B cell (primary cell): ENCODE measurements at regions not wholly inside any gene's neighbourhood (a gene's known extent, or its start where the extent isn't known, plus 50 kb on each side); places are given as distances from the start of the nearest gene placed in this dataset.

Source experiments
- ATAC-seq: fragments of 200-7000 bp; cut with Tn5 transposase; one replicate; pipeline ENCODE4 v1.10.0; 2021; ENCODE audit warnings: low read depth, mild to moderate bottlenecking, moderate number of reproducible peaks, moderate library complexity
- CTCF ChIA-PET: fragments of 350-600 bp; sonication (Branson Sonifier 250); formaldehyde crosslinking; loops from one replicate; lab custom pipeline; 2021; ENCODE audit warnings: antibody characterized with exemption, inconsistent platforms; lab: Charles Lee
- POLR2A ChIA-PET: fragments of 350-600 bp; sonication (Branson Sonifier 250); formaldehyde crosslinking; loops from one replicate; lab custom pipeline; 2021; ENCODE audit warnings: antibody characterized with exemption; lab: Charles Lee
- DNase-seq: peaks from one replicate; pipeline ENCODE4 v3.0.0; 2013
- H2AFZ ChIP-seq: 2 replicates; pipeline ENCODE4 v1.6.1; 2012; ENCODE audit warnings: mild to moderate bottlenecking, low read depth, low read length; ENCODE audit not compliant: insufficient read depth, poor library complexity, severe bottlenecking
- H3K27ac ChIP-seq, 2 donors: 1 replicate in 1 of 2; 2 replicates in 1 of 2; pipeline ENCODE4 v1.5.1; 2012 to 2013; ENCODE audit warnings: low read length in 2 of 2, mild to moderate bottlenecking in 2 of 2, moderate library complexity in 1 of 2
- H3K27me3 ChIP-seq, 4 experiments: fragments of 200-600 bp in 1 of 4; sonication (generic) in 1 of 4; replicated peaks in 1 of 4; 1 replicate in 2 of 4; 2 replicates in 2 of 4; pipeline versions ENCODE4 v1.6.1 to v1.7.0; 2013 to 2016; ENCODE audit warnings: low read length in 3 of 4, mild to moderate bottlenecking in 2 of 4, mixed read lengths in 1 of 4, moderate library complexity in 1 of 4; ENCODE audit not compliant: insufficient read depth in 4 of 4, control insufficient read depth in 3 of 4; ENCODE audit errors: control extremely low read depth in 1 of 4
- H3K36me3 ChIP-seq, 2 experiments: replicated peaks in 1 of 2; 1 replicate in 1 of 2; 2 replicates in 1 of 2; pipeline versions ENCODE4 v1.6.1 to v1.7.1; 2013; ENCODE audit warnings: low read length in 1 of 2; ENCODE audit not compliant: insufficient read depth in 2 of 2, control insufficient read depth in 1 of 2; ENCODE audit errors: control extremely low read depth in 1 of 2, extremely low read depth in 1 of 2
- H3K4me1 ChIP-seq, 2 donors: fragments of 200-600 bp in 1 of 2; sonication (generic) in 1 of 2; 1 replicate in 1 of 2; 2 replicates in 1 of 2; pipeline versions ENCODE4 v1.5.1 to v1.6.1; 2013 to 2017; ENCODE audit warnings: low read length in 2 of 2; ENCODE audit not compliant: control insufficient read depth in 2 of 2, insufficient read depth in 2 of 2
- H3K4me2 ChIP-seq: replicated peaks from 2 replicates; pipeline ENCODE3; 2012; ENCODE audit warnings: mild to moderate bottlenecking, low read depth, low read length; ENCODE audit not compliant: poor library complexity, severe bottlenecking
- H3K4me3 ChIP-seq, 5 experiments: fragments of 200-600 bp in 1 of 5; sonication (generic) in 1 of 5; 1 replicate in 3 of 5; 2 replicates in 2 of 5; pipeline versions ENCODE4 v1.5.1 to v1.7.0; 2011 to 2016; ENCODE audit warnings: low read length in 4 of 5, mild to moderate bottlenecking in 4 of 5, low read depth in 2 of 5, control low read depth in 1 of 5, moderate library complexity in 1 of 5; ENCODE audit not compliant: insufficient read depth in 1 of 5; ENCODE audit errors: control extremely low read depth in 1 of 5, extremely low read depth in 1 of 5
- H3K79me2 ChIP-seq: fragments of 200-600 bp; sonication (generic); one replicate; pipeline ENCODE4 v1.6.0; 2016; ENCODE audit warnings: low read length; ENCODE audit not compliant: control insufficient read depth, insufficient read depth
- H3K9ac ChIP-seq: fragments of 200-600 bp; sonication (generic); 2 replicates; pipeline ENCODE4 v1.6.1; 2017; ENCODE audit warnings: mild to moderate bottlenecking, low read length, moderate library complexity
- H3K9me3 ChIP-seq, 3 donors: one replicate each; pipeline versions ENCODE4 v1.6.1 to v1.7.1; 2013; ENCODE audit warnings: low read length in 2 of 3; ENCODE audit not compliant: control insufficient read depth in 2 of 3, insufficient read depth in 1 of 3; ENCODE audit errors: control extremely low read depth in 1 of 3
- H4K20me1 ChIP-seq: 2 replicates; pipeline ENCODE4 v1.6.0; 2012; ENCODE audit warnings: mild to moderate bottlenecking, low read length; ENCODE audit not compliant: insufficient read depth, control insufficient read depth, poor library complexity, severe bottlenecking
- H3K27ac Mint-ChIP-seq: one replicate; pipeline ENCODE4 v1.8.0; 2021; ENCODE audit warnings: mixed read lengths
- H3K27me3 Mint-ChIP-seq: one replicate; pipeline ENCODE4 v1.8.0; 2021; ENCODE audit warnings: mixed read lengths
- H3K4me1 Mint-ChIP-seq: one replicate; pipeline ENCODE4 v1.8.0; 2021; ENCODE audit warnings: mixed read lengths
- H3K4me3 Mint-ChIP-seq: one replicate; pipeline ENCODE4 v1.8.0; 2021; ENCODE audit warnings: mixed read lengths
- H3K9me3 Mint-ChIP-seq: one replicate; pipeline ENCODE4 v1.8.0; 2022; ENCODE audit warnings: mixed read lengths; ENCODE audit not compliant: insufficient read depth
- EZH2 ChIP-seq: IDR thresholded peaks from 2 replicates; pipeline ENCODE4 v1.6.1; 2012; ENCODE audit warnings: borderline replicate concordance, low read depth, mild to moderate bottlenecking, moderate library complexity, low read length; ENCODE audit not compliant: insufficient read depth, poor library complexity, severe bottlenecking
- WGBS: methylation state at CpG from one replicate; pipeline ENCODE4 v1.1.5; 2013; ENCODE audit warnings: missing lambda C conversion rate; ENCODE audit not compliant: insufficient coverage; 5-methylcytosine and 5-hydroxymethylcytosine counted together
- intact Hi-C: fragments of 100-400 bp; cut with micrococcal nuclease; formaldehyde crosslinking; loops from one replicate; pipeline ENCODE4 v1.10.0; 2022
- TF ChIP-seq, protein P1 (sequence below): fragments of 200-600 bp; IDR thresholded peaks from one replicate; pipeline ENCODE4 v1.8.0; 2022; ENCODE audit warnings: antibody characterized with exemption, mild to moderate bottlenecking

- Mint-ChIP-seq H3K27ac (no peak overlapping the region), H3K4me3 (no peak overlapping the region), H3K27me3 (no peaks in the 10 kb centered on the region), H3K4me1 (no peaks in the 10 kb centered on the region), H3K9me3 (no peaks in the 10 kb centered on the region)
- no peak overlapping the region for H2AFZ ChIP-seq
- ChIA-PET CTCF (no interaction called here), POLR2A (no interaction called here)
- H3K4me1 ChIP-seq: no peaks in the 10 kb centered on the region
- H3K9ac ChIP-seq: no peak overlapping the region
- TF ChIP-seq, protein P1, sequence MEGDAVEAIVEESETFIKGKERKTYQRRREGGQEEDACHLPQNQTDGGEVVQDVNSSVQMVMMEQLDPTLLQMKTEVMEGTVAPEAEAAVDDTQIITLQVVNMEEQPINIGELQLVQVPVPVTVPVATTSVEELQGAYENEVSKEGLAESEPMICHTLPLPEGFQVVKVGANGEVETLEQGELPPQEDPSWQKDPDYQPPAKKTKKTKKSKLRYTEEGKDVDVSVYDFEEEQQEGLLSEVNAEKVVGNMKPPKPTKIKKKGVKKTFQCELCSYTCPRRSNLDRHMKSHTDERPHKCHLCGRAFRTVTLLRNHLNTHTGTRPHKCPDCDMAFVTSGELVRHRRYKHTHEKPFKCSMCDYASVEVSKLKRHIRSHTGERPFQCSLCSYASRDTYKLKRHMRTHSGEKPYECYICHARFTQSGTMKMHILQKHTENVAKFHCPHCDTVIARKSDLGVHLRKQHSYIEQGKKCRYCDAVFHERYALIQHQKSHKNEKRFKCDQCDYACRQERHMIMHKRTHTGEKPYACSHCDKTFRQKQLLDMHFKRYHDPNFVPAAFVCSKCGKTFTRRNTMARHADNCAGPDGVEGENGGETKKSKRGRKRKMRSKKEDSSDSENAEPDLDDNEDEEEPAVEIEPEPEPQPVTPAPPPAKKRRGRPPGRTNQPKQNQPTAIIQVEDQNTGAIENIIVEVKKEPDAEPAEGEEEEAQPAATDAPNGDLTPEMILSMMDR: no peak
- no peak for TF ChIP-seq EZH2
- no peak overlapping the region for H3K4me3 ChIP-seq
- DNase-seq: no peak
- peaks cover 0 to 2% (median 0%) of the 10 kb centered on the region in 3 donors for H3K9me3 ChIP-seq
- no peaks in the 10 kb centered on the region for H4K20me1 ChIP-seq
- H3K36me3 ChIP-seq: no peaks in the 10 kb centered on the region
- 100% methylated on average over 2 of the region's 4 CpGs for WGBS
- H3K27ac ChIP-seq: no peak overlapping the region
- no peaks in the 10 kb centered on the region for H3K27me3 ChIP-seq
- no peaks in the 10 kb centered on the region for H3K79me2 ChIP-seq
- intact Hi-C loops: no loop called here
- ATAC-seq: no peak
- no peak overlapping the region for H3K4me2 ChIP-seq
Observed at GRCh38 chr6:119626884-119627619, 277.5 kb upstream of the MAN1A1 start.

DNA sequence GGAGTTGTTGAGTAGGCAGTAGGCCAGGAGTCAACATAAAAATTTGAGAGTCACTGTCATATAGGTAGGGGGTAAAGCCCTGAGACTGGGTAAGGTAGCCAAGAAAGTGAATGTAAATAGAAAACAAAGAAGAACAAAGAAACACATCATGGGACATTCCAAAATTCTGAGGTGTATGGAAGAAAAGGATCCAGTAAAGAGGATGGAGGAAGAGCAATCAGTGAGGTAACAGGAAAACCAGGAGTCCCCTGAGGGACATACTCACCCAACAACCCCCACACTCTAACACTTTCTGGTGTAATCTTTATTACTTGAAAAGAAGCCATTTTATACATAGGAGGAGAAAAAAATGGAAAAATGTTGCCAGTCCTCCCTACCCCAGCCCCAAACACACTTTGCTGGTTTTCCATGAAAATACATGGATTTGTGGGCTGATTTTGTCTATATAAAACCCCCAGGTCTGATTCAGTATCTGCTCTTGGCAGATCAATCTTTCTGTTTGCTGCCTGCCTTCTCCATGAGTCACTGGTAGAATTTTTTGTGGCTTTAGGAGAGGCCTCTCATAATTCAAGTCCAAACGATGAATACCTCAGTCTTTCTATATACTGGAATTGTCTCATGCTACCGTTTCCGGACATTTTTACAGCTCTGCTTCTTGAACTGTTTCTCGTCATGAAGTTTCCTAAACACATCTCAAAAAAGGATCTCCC lies 271.4 kb upstream of the MAN1A1 start:
- Mint-ChIP-seq H3K27me3 (no peaks in the 10 kb centered on the region), H3K27ac (no peak overlapping the region), H3K4me1 (no peaks in the 10 kb centered on the region), H3K9me3 (no peaks in the 10 kb centered on the region), H3K4me3 (no peak overlapping the region)
- CTCF ChIA-PET: no interaction called here
- H3K36me3 ChIP-seq: no peaks in the 10 kb centered on the region
- no peak overlapping the region for H3K4me2 ChIP-seq
- TF ChIP-seq, protein P1: no peak
- no peak for TF ChIP-seq EZH2
- WGBS: 100% methylated on average over 1 of the region's 4 CpGs
- DNase-seq (no peak), ATAC-seq (no peak)
- intact Hi-C loops: no loop called here
- no peak overlapping the region for H3K27ac ChIP-seq
- H3K79me2 ChIP-seq: no peaks in the 10 kb centered on the region
- H3K4me3 ChIP-seq: no peak overlapping the region
- no peak overlapping the region for H2AFZ ChIP-seq
- H3K27me3 ChIP-seq: no peaks in the 10 kb centered on the region
- H4K20me1 ChIP-seq: no peaks in the 10 kb centered on the region
- no peak overlapping the region for H3K9ac ChIP-seq
- POLR2A ChIA-PET: no interaction called here
- no peaks in the 10 kb centered on the region for H3K9me3 ChIP-seq
- H3K4me1 ChIP-seq: no peaks in the 10 kb centered on the region
